ENCODE measurements at regions not wholly inside any gene's neighbourhood (a gene's known extent, or its start where the extent isn't known, plus 50 kb on each side); places are given as distances from the start of the nearest gene placed in this dataset.

DNA sequence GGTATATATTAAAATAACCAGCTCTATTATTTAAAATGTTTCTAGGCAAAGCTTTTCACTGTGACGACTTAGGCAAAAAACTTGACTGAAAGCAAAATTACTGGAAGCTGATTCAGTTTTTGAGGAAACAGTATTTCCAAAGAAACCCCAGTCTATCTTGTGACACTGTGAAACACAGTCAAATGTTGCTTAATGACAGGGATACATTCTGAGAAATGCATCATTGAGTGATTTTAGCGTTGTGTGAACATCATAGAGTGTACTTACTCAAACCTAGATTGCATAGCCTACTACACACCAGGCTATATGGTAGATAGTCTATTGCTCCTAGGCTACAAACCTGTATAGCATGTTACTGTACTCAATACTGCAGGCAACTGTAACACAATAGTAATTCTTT, 116.9 kb upstream of the KCNK1 start:
- H3K4me2 ChIP-seq (ENCODE audit: insufficient read depth, low read length), result no peak overlapping the region
- POLR2A ChIA-PET, result no interaction called here
- H3K27ac ChIP-seq (ENCODE audit: extremely low read depth, low read depth, low read length), result no peak overlapping the region
- no peaks in the 10 kb centered on the region for H4K20me1 ChIP-seq (replicated peaks; ENCODE audit: control insufficient read depth, insufficient read depth, low read length)
- H3K9me3 ChIP-seq (replicated peaks; ENCODE audit: control insufficient read depth, insufficient read depth, low read depth, low read length), result no peaks in the 10 kb centered on the region
- H3K9ac ChIP-seq (ENCODE audit: insufficient read depth in 1 of 2, low read depth in 2 of 2, low read length in 2 of 2), result no peak overlapping the region
- no peak overlapping the region for H2AFZ ChIP-seq (ENCODE audit: low read depth, low read length)
- no peaks in the 10 kb centered on the region; a peak in 1 of 5 replicates for H3K27me3 ChIP-seq (ENCODE audit: control insufficient read depth in 2 of 2, insufficient read depth in 2 of 2, low read length in 2 of 2)
- H3K9me1 ChIP-seq (ENCODE audit: control insufficient read depth, insufficient read depth, low read length), result no peaks in the 10 kb centered on the region
- in situ Hi-C loops (cut with MboI), result no loop called here
- DNase-seq (ENCODE audit: extremely low read depth in 1 of 4, low spot score in 3 of 4) (no peak), ATAC-seq (no peak), FAIRE-seq (no peak)
- intact Hi-C loops (cut with micrococcal nuclease), result no loop called here
- H3K79me2 ChIP-seq (ENCODE audit: control insufficient read depth, insufficient read depth, low read length), result no peaks in the 10 kb centered on the region
- no peak overlapping the region for H3K4me3 ChIP-seq
- CTCF ChIA-PET (ENCODE audit: low intra/inter-chr PET ratio), result no interaction called here
- 2% methylated on average over 2 of the region's 2 CpGs for WGBS (ENCODE audit: insufficient coverage, low coverage, missing lambda C conversion rate)
- BruUV-seq (replicated peaks), result no TSS peak
- TF ChIP-seq COPS2 (conservative IDR thresholded peaks at IDR 0.05), result no peak
- TF ChIP-seq ZC3H8 (IDR thresholded peaks at IDR 0.05), result no peak
- TF ChIP-seq HDAC8 (tag; IDR thresholded peaks at IDR 0.05), result no peak
- no peak for TF ChIP-seq ZNF347 (CRISPR knock-in tag; IDR thresholded peaks at IDR 0.05; ENCODE audit: low read depth)
- TF ChIP-seq POLR3G (IDR thresholded peaks at IDR 0.05; ENCODE audit: extremely low read depth, insufficient read length, insufficient replicate concordance), result no peak
- no peak for TF ChIP-seq PCBP1 (IDR thresholded peaks at IDR 0.05; ENCODE audit: low read depth, low read length, poor library complexity, severe bottlenecking)
- no peak for TF ChIP-seq ETV5 (CRISPR knock-in tag; IDR thresholded peaks at IDR 0.05; ENCODE audit: low read depth)
- H3K4me1 ChIP-seq (replicated peaks in 1 of 2; ENCODE audit: control insufficient read depth in 2 of 2, insufficient read depth in 2 of 2, low read length in 2 of 2), result no peaks in the 10 kb centered on the region
- no peaks in the 10 kb centered on the region for H3K36me3 ChIP-seq (ENCODE audit: control insufficient read depth, insufficient read depth, low read length)

- H3K27me3 ChIP-seq (ENCODE audit: control insufficient read depth in 2 of 2, insufficient read depth in 2 of 2, low read length in 2 of 2), result no peaks in the 10 kb centered on the region; a peak in 1 of 5 replicates
- no peaks in the 10 kb centered on the region for H3K36me3 ChIP-seq (ENCODE audit: control insufficient read depth, insufficient read depth, low read length)
- DNase-seq (ENCODE audit: extremely low read depth in 1 of 4, low spot score in 3 of 4) (no peak), FAIRE-seq (no peak), ATAC-seq (no peak)
- ChIA-PET CTCF (ENCODE audit: low intra/inter-chr PET ratio) (no interaction called here), POLR2A (interaction anchor here (0.7 to 0.8 kb wide), 2 partner anchors 31 to 566 kb away, joined by 3 read pairs; no protein-coding TSS in a partner anchor)
- no peaks in the 10 kb centered on the region for H3K9me1 ChIP-seq (ENCODE audit: control insufficient read depth, insufficient read depth, low read length)
- in situ Hi-C loops (cut with MboI), result no loop called here
- H3K4me3 ChIP-seq, result no peak overlapping the region
- H3K79me2 ChIP-seq (ENCODE audit: control insufficient read depth, insufficient read depth, low read length), result no peaks in the 10 kb centered on the region
- no peak overlapping the region for H3K27ac ChIP-seq (ENCODE audit: extremely low read depth, low read depth, low read length)
- no peaks in the 10 kb centered on the region for H3K4me1 ChIP-seq (replicated peaks in 1 of 2; ENCODE audit: control insufficient read depth in 2 of 2, insufficient read depth in 2 of 2, low read length in 2 of 2)
- H3K4me2 ChIP-seq (ENCODE audit: insufficient read depth, low read length), result no peak overlapping the region
- H4K20me1 ChIP-seq (replicated peaks; ENCODE audit: control insufficient read depth, insufficient read depth, low read length), result no peaks in the 10 kb centered on the region
- no peak overlapping the region for H2AFZ ChIP-seq (ENCODE audit: low read depth, low read length)
- no peak overlapping the region for H3K9ac ChIP-seq (ENCODE audit: insufficient read depth in 1 of 2, low read depth in 2 of 2, low read length in 2 of 2)
- BruUV-seq (replicated peaks), result no TSS peak
- intact Hi-C loops (cut with micrococcal nuclease), result no loop called here
- 5% methylated on average over 3 of the region's 3 CpGs for WGBS (ENCODE audit: insufficient coverage, low coverage, missing lambda C conversion rate)
- H3K9me3 ChIP-seq (replicated peaks; ENCODE audit: control insufficient read depth, insufficient read depth, low read depth, low read length), result no peaks in the 10 kb centered on the region; the same call in 1 of the 2 replicates
- TF ChIP-seq ELK1 (CRISPR knock-in tag; IDR thresholded peaks at IDR 0.05), result no peak
- no peak for TF ChIP-seq GABPA (tag; conservative IDR thresholded peaks at IDR 0.05; ENCODE audit: low read depth)
- TF ChIP-seq FOXJ3 (CRISPR knock-in tag; IDR thresholded peaks at IDR 0.05), result no peak
- TF ChIP-seq CREB5 (CRISPR knock-in tag; IDR thresholded peaks at IDR 0.05), result no peak
- no peak for TF ChIP-seq POLR2AphosphoS2 (IDR thresholded peaks at IDR 0.05; ENCODE audit: low read length)
- TF ChIP-seq NBN (IDR thresholded peaks at IDR 0.05; ENCODE audit: low read depth), result no peak
- TF ChIP-seq CBX8 (IDR thresholded peaks at IDR 0.05; ENCODE audit: borderline replicate concordance, extremely low read depth, low read depth, low read length, poor library complexity, severe bottlenecking), result no peak
- no peak for TF ChIP-seq ASH1L (IDR thresholded peaks at IDR 0.05; ENCODE audit: borderline replicate concordance, low read depth, partially characterized antibody)
These were observed 116.2 kb upstream of the KCNK1 start for GRCh38 chr1:233497679-233498078.
